WERI-Rb-1 (cell line): ENCODE measurements at regions not wholly inside any gene's neighbourhood (a gene's known extent, or its start where the extent isn't known, plus 50 kb on each side); places are given as distances from the start of the nearest gene placed in this dataset.
"Not testable (repeated sequence)": the region's sequence is repeated elsewhere in the genome, so short reads cannot be mapped to it uniquely, and the experiment has no call there.

ENCODE experiments used
- DNase-seq: peaks from one replicate; pipeline ENCODE4 v3.0.0-alpha.2; 2020
- H3K27ac ChIP-seq: fragments of 250-450 bp; sonication (Bioruptor Pico); 2 replicates; pipeline ENCODE4 v1.5.1; 2020; ENCODE audit warnings: mild to moderate bottlenecking, moderate library complexity
- H3K27me3 ChIP-seq: fragments of 250-450 bp; sonication (Bioruptor Pico); 2 replicates; pipeline ENCODE4 v1.5.1; 2021; ENCODE audit warnings: mild to moderate bottlenecking, low read depth, moderate library complexity; ENCODE audit not compliant: insufficient read depth, severe bottlenecking
- H3K36me3 ChIP-seq: fragments of 250-450 bp; sonication (Bioruptor Pico); 2 replicates; pipeline ENCODE4 v1.5.1; 2020; ENCODE audit warnings: mild to moderate bottlenecking, moderate library complexity
- H3K4me3 ChIP-seq: 2 replicates; pipeline ENCODE4 v1.5.1; 2011; ENCODE audit warnings: low read depth, mild to moderate bottlenecking, control low read depth, low read length
- H3K9me3 ChIP-seq: fragments of 250-450 bp; sonication (Bioruptor Pico); 2 replicates; pipeline ENCODE4 v1.5.1; 2021; ENCODE audit warnings: mild to moderate bottlenecking, moderate library complexity; ENCODE audit not compliant: severe bottlenecking
- TF ChIP-seq, protein P1 (sequence below): IDR thresholded peaks from 2 replicates; pipeline ENCODE4 v1.5.1; 2011; ENCODE audit warnings: low read depth, mild to moderate bottlenecking, control low read depth, inconsistent platforms, low read length

DNA sequence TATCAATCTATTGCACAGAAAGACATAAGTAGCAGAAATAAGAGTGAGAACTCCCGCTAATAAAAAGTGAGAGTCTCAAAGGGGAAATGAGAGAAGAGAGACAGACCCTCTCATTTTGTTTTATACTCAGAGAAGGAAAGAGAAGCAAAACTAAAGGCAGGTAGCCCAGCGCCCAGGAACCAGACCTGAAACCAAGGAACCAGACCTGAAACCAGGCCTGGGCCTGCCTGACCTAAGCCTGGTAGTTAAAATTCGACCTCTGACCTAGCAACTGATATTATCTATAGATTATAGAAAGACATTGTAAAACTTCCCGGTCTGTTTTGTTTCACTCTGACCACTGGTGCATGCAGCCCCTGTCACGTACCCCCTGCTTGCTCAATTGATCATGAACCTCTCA is 134.5 kb upstream of the SEMA6A start:
- TF ChIP-seq, protein P1, sequence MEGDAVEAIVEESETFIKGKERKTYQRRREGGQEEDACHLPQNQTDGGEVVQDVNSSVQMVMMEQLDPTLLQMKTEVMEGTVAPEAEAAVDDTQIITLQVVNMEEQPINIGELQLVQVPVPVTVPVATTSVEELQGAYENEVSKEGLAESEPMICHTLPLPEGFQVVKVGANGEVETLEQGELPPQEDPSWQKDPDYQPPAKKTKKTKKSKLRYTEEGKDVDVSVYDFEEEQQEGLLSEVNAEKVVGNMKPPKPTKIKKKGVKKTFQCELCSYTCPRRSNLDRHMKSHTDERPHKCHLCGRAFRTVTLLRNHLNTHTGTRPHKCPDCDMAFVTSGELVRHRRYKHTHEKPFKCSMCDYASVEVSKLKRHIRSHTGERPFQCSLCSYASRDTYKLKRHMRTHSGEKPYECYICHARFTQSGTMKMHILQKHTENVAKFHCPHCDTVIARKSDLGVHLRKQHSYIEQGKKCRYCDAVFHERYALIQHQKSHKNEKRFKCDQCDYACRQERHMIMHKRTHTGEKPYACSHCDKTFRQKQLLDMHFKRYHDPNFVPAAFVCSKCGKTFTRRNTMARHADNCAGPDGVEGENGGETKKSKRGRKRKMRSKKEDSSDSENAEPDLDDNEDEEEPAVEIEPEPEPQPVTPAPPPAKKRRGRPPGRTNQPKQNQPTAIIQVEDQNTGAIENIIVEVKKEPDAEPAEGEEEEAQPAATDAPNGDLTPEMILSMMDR, result no peak
- no peak for DNase-seq
- Histone ChIP-seq H3K27ac (no peak overlapping the region), H3K4me3 (no peak overlapping the region), H3K27me3 (no peaks in the 10 kb centered on the region), H3K9me3 (no peaks in the 10 kb centered on the region), H3K36me3 (no peaks in the 10 kb centered on the region)

DNA sequence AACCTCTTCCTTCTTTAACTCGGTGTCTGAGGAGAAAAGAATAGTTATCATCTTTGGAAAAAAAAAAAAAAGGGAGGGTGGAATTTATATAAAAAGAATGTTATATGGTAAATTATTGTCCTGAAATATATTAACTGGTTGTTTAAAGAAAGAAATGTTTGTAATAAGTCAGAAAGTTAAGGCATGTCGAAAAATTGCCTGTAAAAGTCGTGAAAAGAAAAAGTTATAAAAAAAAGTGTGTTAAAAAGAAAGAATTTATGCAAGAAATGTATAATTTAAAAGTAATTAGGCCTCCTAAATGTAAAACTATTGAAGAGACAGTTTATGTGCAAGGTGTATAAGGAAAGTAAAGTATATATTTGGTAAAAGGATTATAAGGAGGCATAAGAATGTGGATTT is 130.5 kb upstream of the SEMA6A start:
- not testable (repeated sequence) for H3K27ac ChIP-seq, H3K9me3 ChIP-seq, H3K27me3 ChIP-seq, H3K36me3 ChIP-seq, H3K4me3 ChIP-seq, DNase-seq

DNA sequence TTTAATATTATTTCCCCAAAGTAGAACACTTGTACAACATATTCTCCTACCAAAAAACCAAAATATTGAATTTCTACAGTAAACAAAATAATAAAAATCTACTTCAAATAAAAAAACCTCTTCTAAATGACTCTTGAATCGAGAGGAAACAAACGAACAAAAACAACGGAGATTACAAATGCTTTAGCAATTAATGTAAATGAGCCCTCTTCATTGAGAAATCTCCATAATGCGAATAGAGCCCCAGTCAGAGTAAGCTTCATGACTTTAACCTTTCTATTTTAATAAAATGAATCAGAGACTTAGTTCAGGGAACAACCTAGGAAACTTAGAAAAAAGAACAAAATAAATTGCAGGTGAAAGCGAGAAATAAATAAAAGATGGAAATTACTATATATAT is 129.3 kb upstream of the SEMA6A start:
- Histone ChIP-seq H3K4me3 (no peak overlapping the region), H3K27me3 (no peaks in the 10 kb centered on the region), H3K36me3 (no peaks in the 10 kb centered on the region), H3K27ac (no peak overlapping the region), H3K9me3 (no peaks in the 10 kb centered on the region)
- no peak for DNase-seq
- TF ChIP-seq, protein P1, result no peak

DNA sequence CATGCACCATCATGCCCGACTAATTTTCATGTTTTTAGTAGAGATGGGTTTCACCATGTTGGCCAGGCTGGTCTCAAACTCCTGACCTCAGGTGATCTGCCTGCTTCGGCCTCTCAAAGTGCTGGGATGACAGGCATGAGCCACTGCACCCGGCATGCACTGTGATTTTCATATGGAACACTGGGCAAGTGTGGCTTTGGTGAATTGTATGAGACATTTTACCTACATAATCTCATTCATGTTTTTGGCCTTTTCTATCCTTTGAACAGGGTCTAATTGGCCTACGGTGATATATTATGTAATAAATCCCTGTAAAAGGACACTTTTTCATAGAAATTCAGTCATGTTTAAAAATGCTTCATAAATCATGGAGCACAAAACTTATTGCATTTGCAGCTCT is 128.7 kb upstream of the SEMA6A start:
- no peak overlapping the region for H3K27ac ChIP-seq

DNA sequence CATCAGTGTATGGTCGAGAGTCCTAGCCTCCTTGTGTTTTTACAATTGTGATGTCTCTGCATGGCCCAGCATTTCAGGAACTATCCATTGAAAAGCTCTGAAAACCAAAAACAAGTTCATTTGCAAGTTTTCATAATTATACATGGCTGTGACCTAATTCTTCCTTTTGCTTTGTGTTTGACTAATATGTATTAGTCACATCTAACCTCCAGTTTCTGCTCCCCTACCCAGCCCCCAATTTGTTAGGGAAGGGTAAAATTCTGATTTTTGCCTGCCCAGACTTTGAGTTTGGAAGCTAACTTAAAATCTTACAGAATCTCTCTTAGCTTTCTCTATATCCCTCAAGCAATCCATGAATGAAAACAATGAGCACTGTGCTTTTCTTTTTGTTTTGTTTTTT is 128.2 kb upstream of the SEMA6A start:
- no peaks in the 10 kb centered on the region for H3K27me3 ChIP-seq
- TF ChIP-seq, protein P1, result no peak
- H3K27ac ChIP-seq, result no peak overlapping the region
- no peak for DNase-seq
- no peak overlapping the region for H3K4me3 ChIP-seq
- no peaks in the 10 kb centered on the region for H3K36me3 ChIP-seq
- H3K9me3 ChIP-seq, result no peaks in the 10 kb centered on the region

More for the DNA sequence above, 128.7 kb upstream of the SEMA6A start:
- Histone ChIP-seq H3K9me3 (no peaks in the 10 kb centered on the region), H3K27me3 (no peaks in the 10 kb centered on the region), H3K36me3 (no peaks in the 10 kb centered on the region), H3K4me3 (no peak overlapping the region)
- TF ChIP-seq, protein P1, result no peak
- no peak for DNase-seq

DNA sequence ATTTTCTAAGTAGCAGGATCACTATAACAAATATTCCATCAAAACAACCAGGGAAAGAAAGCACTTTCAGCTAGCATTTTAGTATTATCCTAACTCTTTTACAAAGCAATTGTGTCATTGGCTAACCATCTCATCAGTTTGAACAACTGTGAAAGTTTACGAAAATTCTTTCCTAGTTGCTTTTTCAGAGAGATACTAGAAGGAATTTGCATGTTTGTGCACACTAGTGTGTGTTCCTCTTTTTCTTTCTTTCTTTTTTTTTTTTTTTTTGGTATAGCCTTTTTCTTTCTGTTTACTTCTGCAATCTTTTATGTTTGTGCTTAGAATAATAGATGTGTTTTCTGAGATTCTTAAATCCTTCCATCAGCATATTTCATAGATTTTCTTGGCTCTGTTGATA is 124.7 kb upstream of the SEMA6A start:
- Histone ChIP-seq H3K9me3 (no peaks in the 10 kb centered on the region), H3K27ac (no peak overlapping the region), H3K27me3 (no peaks in the 10 kb centered on the region), H3K36me3 (no peaks in the 10 kb centered on the region), H3K4me3 (no peak overlapping the region)
- TF ChIP-seq, protein P1, result no peak
- no peak for DNase-seq

DNA sequence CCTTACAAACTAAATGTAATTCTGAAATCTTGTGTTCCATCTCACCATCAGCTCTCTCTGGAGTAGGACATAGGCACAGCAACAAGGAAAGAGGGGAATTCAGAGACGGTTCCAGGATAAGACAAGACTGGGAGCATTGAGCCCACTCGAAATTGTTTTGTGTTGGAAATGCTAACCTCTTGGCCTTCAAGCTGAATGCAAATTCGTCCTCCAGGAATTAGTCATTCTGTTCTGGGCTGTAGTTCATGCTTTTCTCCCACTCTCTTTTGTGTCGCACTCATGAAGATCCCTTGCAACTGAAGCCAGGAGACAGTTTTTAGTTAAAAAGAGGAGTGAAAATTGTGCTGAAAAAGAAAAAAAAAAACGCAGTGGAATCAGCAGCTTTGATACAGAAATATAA is 121.7 kb upstream of the SEMA6A start:
- no peak overlapping the region for H3K27ac ChIP-seq

More for the DNA sequence above, 121.7 kb upstream of the SEMA6A start:
- Histone ChIP-seq H3K36me3 (no peaks in the 10 kb centered on the region), H3K27me3 (no peaks in the 10 kb centered on the region), H3K9me3 (no peaks in the 10 kb centered on the region), H3K4me3 (no peak overlapping the region)
- no peak for DNase-seq
- TF ChIP-seq, protein P1, result no peak
